ENCODE measurements at regions not wholly inside any gene's neighbourhood (a gene's known extent, or its start where the extent isn't known, plus 50 kb on each side); places are given as distances from the start of the nearest gene placed in this dataset.
A peak's percentile ranks its signal among the peaks of the same experiment; 100 is the strongest.
"Not testable (repeated sequence)": the region's sequence is repeated elsewhere in the genome, so short reads cannot be mapped to it uniquely, and the experiment has no call there.

GRCh38 chr13:80871481-80871880 lies 530.6 kb upstream of the SPRY2 start:
- FAIRE-seq (no peak), DNase-seq (ENCODE audit: low spot score in 2 of 2) (no peak)

- FAIRE-seq (no peak), DNase-seq (ENCODE audit: low spot score in 2 of 2) (no peak)
These were observed 529.3 kb upstream of the SPRY2 start for GRCh38 chr13:80870186-80870585.

- DNase-seq (ENCODE audit: low spot score in 2 of 2) (no peak), FAIRE-seq (no peak)
These were observed 526.0 kb upstream of the SPRY2 start for GRCh38 chr13:80866921-80867320.

- FAIRE-seq (no peak), DNase-seq (ENCODE audit: low spot score in 2 of 2) (no peak)
These were observed 524.4 kb upstream of the SPRY2 start for GRCh38 chr13:80865329-80865728.

- FAIRE-seq (no peak), DNase-seq (ENCODE audit: low spot score in 2 of 2) (no peak)
These were observed 521.5 kb upstream of the SPRY2 start for GRCh38 chr13:80862456-80862855.

GRCh38 chr13:80860845-80861244 lies 519.9 kb upstream of the SPRY2 start:
- FAIRE-seq = no peak

GRCh38 chr13:80858131-80858530 lies 517.2 kb upstream of the SPRY2 start:
- DNase-seq (ENCODE audit: low spot score in 2 of 2) (no peak), FAIRE-seq (no peak)

More at GRCh38 chr13:80860845-80861244, 519.9 kb upstream of the SPRY2 start:
- no peak for DNase-seq (ENCODE audit: low spot score in 2 of 2)

GRCh38 chr13:80857321-80857720 lies 516.4 kb upstream of the SPRY2 start:
- FAIRE-seq = no peak
- no peak for DNase-seq (ENCODE audit: low spot score in 2 of 2)

- FAIRE-seq (no peak), DNase-seq (ENCODE audit: low spot score in 2 of 2) (no peak)
These were observed 509.8 kb upstream of the SPRY2 start for GRCh38 chr13:80850771-80851170.

GRCh38 chr13:80844164-80844563 lies 503.2 kb upstream of the SPRY2 start:
- DNase-seq (ENCODE audit: low spot score in 2 of 2) = no peak
- no peak for FAIRE-seq

- DNase-seq (ENCODE audit: low spot score in 2 of 2) (no peak), FAIRE-seq (no peak)
These were observed 500.5 kb upstream of the SPRY2 start for GRCh38 chr13:80841414-80841813.

- DNase-seq (ENCODE audit: low spot score in 2 of 2) = no peak
- no peak for FAIRE-seq
These were observed 499.5 kb upstream of the SPRY2 start for GRCh38 chr13:80840316-80840976.

- no peak for FAIRE-seq
- no peak for DNase-seq (ENCODE audit: low spot score in 2 of 2)
These were observed 495.0 kb upstream of the SPRY2 start for GRCh38 chr13:80835902-80836301.

GRCh38 chr13:80830431-80830830 lies 489.5 kb upstream of the SPRY2 start:
- DNase-seq (ENCODE audit: low spot score in 2 of 2) (no peak), FAIRE-seq (no peak)

- FAIRE-seq (no peak), DNase-seq (ENCODE audit: low spot score in 2 of 2) (no peak)
These were observed 487.8 kb upstream of the SPRY2 start for GRCh38 chr13:80828759-80829158.

- FAIRE-seq (no peak), DNase-seq (ENCODE audit: low spot score in 2 of 2) (no peak)
These were observed 484.4 kb upstream of the SPRY2 start for GRCh38 chr13:80825276-80825675.

- no peak for DNase-seq (ENCODE audit: low spot score in 2 of 2)
- FAIRE-seq = no peak
These were observed 483.3 kb upstream of the SPRY2 start for GRCh38 chr13:80824229-80824628.

- no peak for FAIRE-seq
These were observed 482.5 kb upstream of the SPRY2 start for GRCh38 chr13:80823472-80823871.

GRCh38 chr13:80821466-80821865 lies 480.5 kb upstream of the SPRY2 start:
- no peak for FAIRE-seq
- no peak for DNase-seq (ENCODE audit: low spot score in 2 of 2)

More at GRCh38 chr13:80823472-80823871, 482.5 kb upstream of the SPRY2 start:
- no peak for DNase-seq (ENCODE audit: low spot score in 2 of 2)

GRCh38 chr13:80817979-80818378 lies 477.1 kb upstream of the SPRY2 start:
- FAIRE-seq (no peak), DNase-seq (ENCODE audit: low spot score in 2 of 2) (no peak)

GRCh38 chr13:80814541-80814940 lies 473.6 kb upstream of the SPRY2 start:
- DNase-seq (ENCODE audit: low spot score in 2 of 2) (peak in 1 of 2 donors; percentile 1), FAIRE-seq (no peak)

GRCh38 chr13:80810294-80810693 lies 469.4 kb upstream of the SPRY2 start:
- not testable (repeated sequence) for FAIRE-seq

GRCh38 chr13:80802946-80803345 lies 462.0 kb upstream of the SPRY2 start:
- DNase-seq (ENCODE audit: low spot score in 2 of 2) (no peak), FAIRE-seq (no peak)

More at GRCh38 chr13:80810294-80810693, 469.4 kb upstream of the SPRY2 start:
- not testable (repeated sequence) for DNase-seq (ENCODE audit: low spot score in 2 of 2)

All from frontal cortex (tissue), 3 donors.